NCI-H82 treated with DMSO at 0.1 percent for 48 hours (cell line): ENCODE measurements at regions not wholly inside any gene's neighbourhood (a gene's known extent, or its start where the extent isn't known, plus 50 kb on each side); places are given as distances from the start of the nearest gene placed in this dataset.

ENCODE experiments used
- DNase-seq: peaks from one replicate; lab custom pipeline; 2025; ENCODE audit not compliant: unreplicated experiment; lab: John Stamatoyannopoulos, UW

- DNase-seq: no peak
Observed at GRCh38 chr20:1720845-1721475, 63.4 kb upstream of the SIRPG start.

GRCh38 chr20:1720226-1720625, 62.6 kb upstream of the SIRPG start:
- DNase-seq: no peak

GRCh38 chr20:1718604-1719384, 61.2 kb upstream of the SIRPG start:
- DNase-seq: no peak

GRCh38 chr20:1712634-1713624, 55.4 kb upstream of the SIRPG start:
- no peak for DNase-seq

GRCh38 chr20:1711826-1712601, 54.4 kb upstream of the SIRPG start:
- DNase-seq: no peak

- DNase-seq: no peak
Observed at GRCh38 chr20:1711266-1711665, 53.7 kb upstream of the SIRPG start.

- no peak for DNase-seq
Observed at GRCh38 chr20:1710484-1710883, 52.9 kb upstream of the SIRPG start.

- DNase-seq: no peak
Observed at GRCh38 chr20:1707588-1708449, 50.2 kb upstream of the SIRPG start.
